Vagina (tissue), 2 donors: ENCODE measurements at regions not wholly inside any gene's neighbourhood (a gene's known extent, or its start where the extent isn't known, plus 50 kb on each side); places are given as distances from the start of the nearest gene placed in this dataset.
"Not testable (repeated sequence)": the region's sequence is repeated elsewhere in the genome, so short reads cannot be mapped to it uniquely, and the experiment has no call there.

Experiments used
- DNase-seq, 2 donors: peaks; one replicate each; pipeline ENCODE4 v3.0.0-alpha.2; 2017; ENCODE audit errors: extremely low spot score in 2 of 2
- H3K27ac ChIP-seq: fragments of 200-600 bp; sonication (generic); one replicate; pipeline ENCODE4 v1.5.1; 2019
- H3K27me3 ChIP-seq: fragments of 200-600 bp; sonication (generic); one replicate; pipeline ENCODE4 v1.5.1; 2019
- H3K36me3 ChIP-seq, 2 donors: fragments of 200-600 bp; sonication (generic); one replicate each; pipeline ENCODE4 v1.5.1; 2017 to 2019
- H3K4me1 ChIP-seq: fragments of 200-600 bp; sonication (generic); one replicate; pipeline ENCODE4 v1.5.1; 2019
- H3K4me3 ChIP-seq, 2 donors: fragments of 200-600 bp; sonication (generic); 1 replicate in 1 of 2; 2 replicates in 1 of 2; pipeline ENCODE4 v1.5.1; 2016 to 2019
- H3K9me3 ChIP-seq: fragments of 200-600 bp; sonication (generic); one replicate; pipeline ENCODE4 v1.5.1; 2019
- POLR2A ChIP-seq, 2 donors: fragments of 450-650 bp; IDR thresholded peaks; one replicate each; pipeline ENCODE4 v1.6.1; 2017; ENCODE audit warnings: antibody characterized with exemption in 2 of 2, mild to moderate bottlenecking in 2 of 2, moderate library complexity in 2 of 2
- POLR2AphosphoS5 ChIP-seq, 2 donors: sonication (generic); formaldehyde crosslinking; IDR thresholded peaks; one replicate each; pipeline ENCODE4 v1.9.0; 2017; ENCODE audit warnings: antibody characterized with exemption in 2 of 2, mild to moderate bottlenecking in 2 of 2, low read depth in 1 of 2; ENCODE audit not compliant: insufficient read depth in 1 of 2
- intact Hi-C: fragments of 100-400 bp; cut with DNase I; formaldehyde crosslinking; loops from one replicate; pipeline ENCODE4 v1.15.1; 2023
- TF ChIP-seq, protein P1 (sequence below), 3 experiments: fragments of 450-650 bp in 2 of 3; fragments of 200-600 bp in 1 of 3; sonication (generic) in 1 of 3; IDR thresholded peaks; one replicate each; pipeline ENCODE4 v1.5.1; 2017 to 2019; ENCODE audit warnings: antibody characterized with exemption in 3 of 3, mild to moderate bottlenecking in 2 of 3, moderate library complexity in 2 of 3

GRCh38 chrX:127439676-127440075 is 612.5 kb downstream of the ACTRT1 start:
- Histone ChIP-seq H3K4me3 (no peak overlapping the region), H3K36me3 (no peaks in the 10 kb centered on the region), H3K27ac (no peak overlapping the region), H3K9me3 (no peaks in the 10 kb centered on the region), H3K27me3 (no peaks in the 10 kb centered on the region), H3K4me1 (no peaks in the 10 kb centered on the region)
- intact Hi-C loops: no loop called here
- TF ChIP-seq POLR2AphosphoS5 (IDR thresholded peaks at IDR 0.05; ENCODE audit: insufficient read depth in 1 of 2, low read depth in 1 of 2): no peak
- TF ChIP-seq, protein P1, sequence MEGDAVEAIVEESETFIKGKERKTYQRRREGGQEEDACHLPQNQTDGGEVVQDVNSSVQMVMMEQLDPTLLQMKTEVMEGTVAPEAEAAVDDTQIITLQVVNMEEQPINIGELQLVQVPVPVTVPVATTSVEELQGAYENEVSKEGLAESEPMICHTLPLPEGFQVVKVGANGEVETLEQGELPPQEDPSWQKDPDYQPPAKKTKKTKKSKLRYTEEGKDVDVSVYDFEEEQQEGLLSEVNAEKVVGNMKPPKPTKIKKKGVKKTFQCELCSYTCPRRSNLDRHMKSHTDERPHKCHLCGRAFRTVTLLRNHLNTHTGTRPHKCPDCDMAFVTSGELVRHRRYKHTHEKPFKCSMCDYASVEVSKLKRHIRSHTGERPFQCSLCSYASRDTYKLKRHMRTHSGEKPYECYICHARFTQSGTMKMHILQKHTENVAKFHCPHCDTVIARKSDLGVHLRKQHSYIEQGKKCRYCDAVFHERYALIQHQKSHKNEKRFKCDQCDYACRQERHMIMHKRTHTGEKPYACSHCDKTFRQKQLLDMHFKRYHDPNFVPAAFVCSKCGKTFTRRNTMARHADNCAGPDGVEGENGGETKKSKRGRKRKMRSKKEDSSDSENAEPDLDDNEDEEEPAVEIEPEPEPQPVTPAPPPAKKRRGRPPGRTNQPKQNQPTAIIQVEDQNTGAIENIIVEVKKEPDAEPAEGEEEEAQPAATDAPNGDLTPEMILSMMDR (IDR thresholded peaks at IDR 0.05): no peak
- no peak for TF ChIP-seq POLR2A (IDR thresholded peaks at IDR 0.05)
- DNase-seq: no peak

GRCh38 chrX:127405946-127406345 is 586.4 kb downstream of the PRR32 start:
- intact Hi-C loops: no loop called here
- H3K4me3 ChIP-seq: no peak overlapping the region
- no peaks in the 10 kb centered on the region for H3K27me3 ChIP-seq
- TF ChIP-seq POLR2A (IDR thresholded peaks at IDR 0.05) (no peak), POLR2AphosphoS5 (IDR thresholded peaks at IDR 0.05; ENCODE audit: insufficient read depth in 1 of 2, low read depth in 1 of 2) (no peak)
- TF ChIP-seq, protein P1 (IDR thresholded peaks at IDR 0.05): no peak
- H3K36me3 ChIP-seq: no peaks in the 10 kb centered on the region
- H3K9me3 ChIP-seq: no peaks in the 10 kb centered on the region
- DNase-seq: no peak
- no peak overlapping the region for H3K27ac ChIP-seq
- H3K4me1 ChIP-seq: no peaks in the 10 kb centered on the region

GRCh38 chrX:127404161-127404560 is 584.6 kb downstream of the PRR32 start:
- no peaks in the 10 kb centered on the region for H3K4me1 ChIP-seq
- TF ChIP-seq POLR2AphosphoS5 (IDR thresholded peaks at IDR 0.05; ENCODE audit: insufficient read depth in 1 of 2, low read depth in 1 of 2) (no peak), POLR2A (IDR thresholded peaks at IDR 0.05) (no peak)
- TF ChIP-seq, protein P1 (IDR thresholded peaks at IDR 0.05): no peak
- H3K4me3 ChIP-seq: no peak overlapping the region
- H3K9me3 ChIP-seq: no peaks in the 10 kb centered on the region
- DNase-seq: no peak
- H3K27me3 ChIP-seq: no peaks in the 10 kb centered on the region
- no peak overlapping the region for H3K27ac ChIP-seq
- no peaks in the 10 kb centered on the region for H3K36me3 ChIP-seq
- intact Hi-C loops: no loop called here

- H3K4me1 ChIP-seq, intact Hi-C loops, H3K36me3 ChIP-seq, H3K27me3 ChIP-seq, H3K9me3 ChIP-seq, H3K4me3 ChIP-seq, DNase-seq, H3K27ac ChIP-seq: not testable (repeated sequence)
Measured at GRCh38 chrX:127400231-127400630, 580.7 kb downstream of the PRR32 start.

- no peaks in the 10 kb centered on the region for H3K4me1 ChIP-seq
- H3K36me3 ChIP-seq: no peaks in the 10 kb centered on the region
- H3K9me3 ChIP-seq: no peaks in the 10 kb centered on the region
- DNase-seq: no peak
- TF ChIP-seq POLR2AphosphoS5 (IDR thresholded peaks at IDR 0.05; ENCODE audit: insufficient read depth in 1 of 2, low read depth in 1 of 2) (no peak), POLR2A (IDR thresholded peaks at IDR 0.05) (no peak)
- TF ChIP-seq, protein P1 (IDR thresholded peaks at IDR 0.05): no peak
- intact Hi-C loops: no loop called here
- H3K4me3 ChIP-seq: no peak overlapping the region
- H3K27ac ChIP-seq: no peak overlapping the region
- no peaks in the 10 kb centered on the region for H3K27me3 ChIP-seq
Measured at GRCh38 chrX:127390316-127390715, 570.8 kb downstream of the PRR32 start.

DNA sequence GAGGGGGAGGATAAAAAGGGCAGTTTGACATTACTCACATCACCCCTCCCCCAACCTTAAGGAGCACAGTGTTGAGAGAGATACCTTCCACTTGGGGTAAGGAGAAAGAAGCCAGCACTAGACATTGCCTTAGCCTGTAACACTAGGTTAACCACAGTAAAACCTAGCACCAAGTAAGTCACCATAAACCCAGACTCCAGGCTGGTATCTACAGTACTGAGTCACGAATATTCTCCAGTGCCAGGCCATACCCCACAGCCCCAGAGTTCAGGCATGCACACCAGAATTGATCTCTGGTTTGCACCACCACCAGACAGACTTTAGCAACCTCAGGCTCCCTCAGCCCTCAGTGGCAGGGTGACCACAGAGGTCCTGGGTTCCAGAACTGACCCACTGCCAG is 570.4 kb downstream of the PRR32 start:
- Histone ChIP-seq H3K4me1 (no peaks in the 10 kb centered on the region), H3K27me3 (no peaks in the 10 kb centered on the region), H3K27ac (no peak overlapping the region), H3K9me3 (no peaks in the 10 kb centered on the region), H3K4me3 (no peak overlapping the region), H3K36me3 (no peaks in the 10 kb centered on the region)
- intact Hi-C loops: no loop called here
- TF ChIP-seq POLR2A (IDR thresholded peaks at IDR 0.05): no peak
- TF ChIP-seq, protein P1 (IDR thresholded peaks at IDR 0.05): no peak
- TF ChIP-seq POLR2AphosphoS5 (IDR thresholded peaks at IDR 0.05; ENCODE audit: insufficient read depth in 1 of 2, low read depth in 1 of 2): no peak
- DNase-seq: no peak
